ENCODE measurements at regions not wholly inside any gene's neighbourhood (a gene's known extent, or its start where the extent isn't known, plus 50 kb on each side); places are given as distances from the start of the nearest gene placed in this dataset.

DNA sequence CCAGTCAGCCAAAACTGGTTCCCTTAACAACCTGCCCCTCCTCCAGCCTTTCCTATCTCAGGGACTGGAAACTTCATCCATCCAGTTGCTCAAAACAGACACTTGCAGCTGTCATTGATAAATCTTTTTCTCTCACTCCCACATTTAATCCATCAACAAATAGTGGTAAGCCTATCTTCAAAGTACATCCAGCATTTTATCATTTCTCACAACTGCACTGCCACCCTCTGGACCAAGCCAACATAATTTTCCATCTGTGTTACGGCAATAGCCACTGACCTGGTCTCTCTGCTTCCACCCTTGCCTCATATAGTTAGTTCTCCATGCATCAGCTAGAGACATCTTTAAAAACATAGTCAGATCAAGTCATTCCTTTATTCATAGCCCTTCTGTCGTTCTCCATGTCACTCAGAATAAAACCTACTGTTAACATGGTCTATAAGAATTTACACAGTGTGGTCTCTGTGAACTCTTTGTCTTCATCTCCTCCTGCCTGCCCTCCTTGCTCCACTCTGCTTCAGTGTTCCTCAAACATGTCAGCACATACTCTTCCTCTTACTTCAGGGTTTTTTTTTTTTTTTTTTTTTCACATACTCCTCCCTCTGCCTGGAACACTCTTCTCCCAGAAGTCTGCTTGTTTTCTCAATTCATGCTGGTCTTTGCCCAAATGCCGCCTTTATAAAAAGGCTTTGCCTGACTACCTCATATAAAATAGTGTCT is 102.5 kb upstream of the COL6A5 start:
- TF ChIP-seq, protein P1, sequence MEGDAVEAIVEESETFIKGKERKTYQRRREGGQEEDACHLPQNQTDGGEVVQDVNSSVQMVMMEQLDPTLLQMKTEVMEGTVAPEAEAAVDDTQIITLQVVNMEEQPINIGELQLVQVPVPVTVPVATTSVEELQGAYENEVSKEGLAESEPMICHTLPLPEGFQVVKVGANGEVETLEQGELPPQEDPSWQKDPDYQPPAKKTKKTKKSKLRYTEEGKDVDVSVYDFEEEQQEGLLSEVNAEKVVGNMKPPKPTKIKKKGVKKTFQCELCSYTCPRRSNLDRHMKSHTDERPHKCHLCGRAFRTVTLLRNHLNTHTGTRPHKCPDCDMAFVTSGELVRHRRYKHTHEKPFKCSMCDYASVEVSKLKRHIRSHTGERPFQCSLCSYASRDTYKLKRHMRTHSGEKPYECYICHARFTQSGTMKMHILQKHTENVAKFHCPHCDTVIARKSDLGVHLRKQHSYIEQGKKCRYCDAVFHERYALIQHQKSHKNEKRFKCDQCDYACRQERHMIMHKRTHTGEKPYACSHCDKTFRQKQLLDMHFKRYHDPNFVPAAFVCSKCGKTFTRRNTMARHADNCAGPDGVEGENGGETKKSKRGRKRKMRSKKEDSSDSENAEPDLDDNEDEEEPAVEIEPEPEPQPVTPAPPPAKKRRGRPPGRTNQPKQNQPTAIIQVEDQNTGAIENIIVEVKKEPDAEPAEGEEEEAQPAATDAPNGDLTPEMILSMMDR (IDR thresholded peaks at IDR 0.05) = peak in 3 of 5 experiments; percentile 3 to 19 (median 13)
- TF ChIP-seq POLR2AphosphoS5 (IDR thresholded peaks at IDR 0.05) (no peak), POLR2A (IDR thresholded peaks at IDR 0.05) (no peak)

All from transverse colon (tissue), 4 donors.